Chondrocyte (in vitro differentiated cells): ENCODE measurements at regions not wholly inside any gene's neighbourhood (a gene's known extent, or its start where the extent isn't known, plus 50 kb on each side); places are given as distances from the start of the nearest gene placed in this dataset.

Experiments
- DNase-seq: peaks from one replicate; pipeline ENCODE4 v3.0.0; 2021; ENCODE audit warnings: mixed read lengths, low spot score
- H3K27ac Mint-ChIP-seq: one replicate; pipeline ENCODE4 v1.8.0; 2021; ENCODE audit warnings: mild to moderate bottlenecking, moderate library complexity, mixed read lengths; ENCODE audit not compliant: unreplicated experiment
- H3K27me3 Mint-ChIP-seq: 2 replicates; pipeline ENCODE4 v1.8.0; 2021; ENCODE audit warnings: low read depth, mixed read lengths
- H3K36me3 Mint-ChIP-seq: 2 replicates; pipeline ENCODE4 v1.8.0; 2021; ENCODE audit warnings: low read depth, mixed read lengths
- H3K4me1 Mint-ChIP-seq: 2 replicates; pipeline ENCODE4 v1.8.0; 2021; ENCODE audit warnings: low read depth, mild to moderate bottlenecking, mixed read lengths
- H3K4me3 Mint-ChIP-seq: one replicate; pipeline ENCODE4 v1.8.0; 2021; ENCODE audit warnings: mild to moderate bottlenecking, moderate library complexity, mixed read lengths; ENCODE audit not compliant: unreplicated experiment
- H3K9me3 Mint-ChIP-seq: 2 replicates; pipeline ENCODE4 v1.8.0; 2021; ENCODE audit warnings: low read depth, mixed read lengths
- CTCF ChIP-seq: fragments of 200-600 bp; sonication (generic); IDR thresholded peaks from 2 replicates; pipeline ENCODE4 v1.5.0; 2021; ENCODE audit warnings: antibody characterized with exemption, mild to moderate bottlenecking, moderate library complexity

GRCh38 chr1:94627771-94628498 is 86.4 kb upstream of the F3 start:
- DNase-seq = no peak
- Mint-ChIP-seq H3K27ac (no peak overlapping the region), H3K27me3 (no peaks in the 10 kb centered on the region), H3K4me3 (no peak overlapping the region), H3K9me3 (no peaks in the 10 kb centered on the region), H3K4me1 (peaks cover 15% of the 10 kb centered on the region), H3K36me3 (no peaks in the 10 kb centered on the region)
- no peak for TF ChIP-seq CTCF

GRCh38 chr1:94624203-94624602 is 82.6 kb upstream of the F3 start:
- no peaks in the 10 kb centered on the region for H3K9me3 Mint-ChIP-seq
- peaks cover 35% of the 10 kb centered on the region for H3K4me1 Mint-ChIP-seq
- no peak for TF ChIP-seq CTCF
- no peaks in the 10 kb centered on the region for H3K27me3 Mint-ChIP-seq
- H3K4me3 Mint-ChIP-seq = no peak overlapping the region
- H3K27ac Mint-ChIP-seq = peak overlapping the region; percentile 32
- H3K36me3 Mint-ChIP-seq = no peaks in the 10 kb centered on the region
- no peak for DNase-seq

- TF ChIP-seq CTCF = no peak
- Mint-ChIP-seq H3K27me3 (no peaks in the 10 kb centered on the region), H3K27ac (peak overlapping the region; percentile 86), H3K36me3 (no peaks in the 10 kb centered on the region), H3K4me1 (peaks cover 35% of the 10 kb centered on the region), H3K4me3 (no peak overlapping the region), H3K9me3 (no peaks in the 10 kb centered on the region)
- DNase-seq = no peak
These were observed 82.1 kb upstream of the F3 start for GRCh38 chr1:94623560-94624148.

- DNase-seq = no peak
- peaks cover 35% of the 10 kb centered on the region for H3K4me1 Mint-ChIP-seq
- TF ChIP-seq CTCF = no peak
- peak overlapping the region; percentile 86 for H3K27ac Mint-ChIP-seq
- H3K4me3 Mint-ChIP-seq = no peak overlapping the region
- peaks cover 6% of the 10 kb centered on the region for H3K9me3 Mint-ChIP-seq
- H3K36me3 Mint-ChIP-seq = peaks cover 5% of the 10 kb centered on the region
- H3K27me3 Mint-ChIP-seq = no peaks in the 10 kb centered on the region
These were observed 81.2 kb upstream of the F3 start for GRCh38 chr1:94622757-94623156.

GRCh38 chr1:94621802-94622201 is 80.2 kb upstream of the F3 start:
- DNase-seq = no peak
- Mint-ChIP-seq H3K4me3 (no peak overlapping the region), H3K4me1 (peaks cover 35% of the 10 kb centered on the region), H3K27me3 (no peaks in the 10 kb centered on the region), H3K27ac (no peak overlapping the region), H3K9me3 (peaks cover 6% of the 10 kb centered on the region), H3K36me3 (peaks cover 5% of the 10 kb centered on the region)
- no peak for TF ChIP-seq CTCF
